GM06990 (cell line): ENCODE measurements at regions not wholly inside any gene's neighbourhood (a gene's known extent, or its start where the extent isn't known, plus 50 kb on each side); places are given as distances from the start of the nearest gene placed in this dataset.

Experiments
- DNase-seq: peaks from one replicate; pipeline ENCODE4 v3.0.0-alpha.2; 2011; ENCODE audit not compliant: insufficient read length; ENCODE audit errors: extremely low read depth
- H3K27me3 ChIP-seq: replicated peaks from 2 replicates; pipeline ENCODE4 v1.6.0; 2011; ENCODE audit warnings: low read length; ENCODE audit not compliant: control insufficient read depth, insufficient read depth
- H3K36me3 ChIP-seq: 2 replicates; pipeline ENCODE4 v1.5.1; 2011; ENCODE audit warnings: low read length; ENCODE audit not compliant: control insufficient read depth, insufficient read depth
- H3K4me3 ChIP-seq: replicated peaks from 2 replicates; pipeline ENCODE4 v1.5.1; 2011; ENCODE audit warnings: low read depth, mild to moderate bottlenecking, control low read depth, low read length
- CTCF ChIP-seq: IDR thresholded peaks from 2 replicates; pipeline ENCODE4 v1.5.1; 2011; ENCODE audit warnings: low read length, control low read depth, mild to moderate bottlenecking, inconsistent platforms; ENCODE audit not compliant: insufficient read depth, poor library complexity, severe bottlenecking

GRCh38 chr20:60680554-60680953 lies 571.5 kb upstream of the CDH4 start:
- H3K4me3 ChIP-seq, result no peak overlapping the region
- DNase-seq, result no peak
- TF ChIP-seq CTCF, result no peak
- H3K36me3 ChIP-seq, result no peaks in the 10 kb centered on the region
- no peaks in the 10 kb centered on the region for H3K27me3 ChIP-seq

GRCh38 chr20:60687213-60687612 lies 564.8 kb upstream of the CDH4 start:
- no peak for DNase-seq
- Histone ChIP-seq H3K36me3 (no peaks in the 10 kb centered on the region), H3K27me3 (no peaks in the 10 kb centered on the region), H3K4me3 (no peak overlapping the region)
- no peak for TF ChIP-seq CTCF

GRCh38 chr20:60690771-60691170 lies 561.3 kb upstream of the CDH4 start:
- Histone ChIP-seq H3K4me3 (no peak overlapping the region), H3K36me3 (no peaks in the 10 kb centered on the region), H3K27me3 (no peaks in the 10 kb centered on the region)
- TF ChIP-seq CTCF, result no peak
- no peak for DNase-seq

- Histone ChIP-seq H3K36me3 (no peaks in the 10 kb centered on the region), H3K27me3 (no peaks in the 10 kb centered on the region), H3K4me3 (no peak overlapping the region)
- no peak for DNase-seq
- no peak for TF ChIP-seq CTCF
Observed at GRCh38 chr20:60691966-60692615, 560.0 kb upstream of the CDH4 start.

GRCh38 chr20:60693496-60694133 lies 558.4 kb upstream of the CDH4 start:
- no peak for TF ChIP-seq CTCF
- no peak for DNase-seq
- Histone ChIP-seq H3K4me3 (no peak overlapping the region), H3K27me3 (no peaks in the 10 kb centered on the region), H3K36me3 (no peaks in the 10 kb centered on the region)
